SK-N-SH (cell line): ENCODE measurements at regions not wholly inside any gene's neighbourhood (a gene's known extent, or its start where the extent isn't known, plus 50 kb on each side); places are given as distances from the start of the nearest gene placed in this dataset.

Experiments
- CTCF ChIA-PET: fragments of 300-600, 350-600 bp; formaldehyde crosslinking; extraction: SDS; loops from one replicate; lab custom pipeline; 2021; lab: Yijun Ruan, JAX
- POLR2A ChIA-PET: fragments of 350-600 bp; sonication (Branson Sonifier 250); formaldehyde crosslinking; extraction: SDS; loops from one replicate; lab custom pipeline; 2020; ENCODE audit warnings: antibody characterized with exemption, inconsistent platforms; lab: Yijun Ruan, JAX
- DNase-seq: peaks from one replicate; pipeline ENCODE4 v3.0.0; 2012
- H2AFZ ChIP-seq: fragments of 200-600 bp; sonication (generic); 2 replicates; pipeline ENCODE4 v1.8.1; 2016; ENCODE audit warnings: antibody characterized with exemption, mild to moderate bottlenecking, low read depth
- H3F3A ChIP-seq: fragments of 200-600 bp; sonication (generic); replicated peaks from 2 replicates; pipeline ENCODE3; 2016; ENCODE audit warnings: antibody characterized with exemption, mild to moderate bottlenecking; ENCODE audit not compliant: insufficient read depth
- H3K27ac ChIP-seq, 2 experiments: fragments of 200-500 bp in 1 of 2; fragments of 200-600 bp in 1 of 2; sonication (Bioruptor generic) in 1 of 2; sonication (generic), shearing (Covaris generic) in 1 of 2; 2 replicates each; pipeline versions ENCODE4 v1.5.1 to v1.6.1; 2014 to 2016; ENCODE audit warnings: low read depth in 2 of 2, inconsistent platforms in 1 of 2, low read length in 1 of 2, mild to moderate bottlenecking in 1 of 2, mixed read lengths in 1 of 2
- H3K27me3 ChIP-seq: fragments of 200-600 bp; sonication (generic), shearing (Covaris generic); 2 replicates; pipeline ENCODE4 v1.6.1; 2016; ENCODE audit warnings: mixed run types; ENCODE audit not compliant: insufficient read depth
- H3K36me3 ChIP-seq, 2 experiments: fragments of 200-500 bp in 1 of 2; fragments of 200-600 bp in 1 of 2; sonication (Bioruptor generic) in 1 of 2; sonication (generic) in 1 of 2; replicated peaks in 1 of 2; 2 replicates each; pipeline versions ENCODE3 to v1.5.1; 2014 to 2016; ENCODE audit warnings: low read length in 1 of 2, mild to moderate bottlenecking in 1 of 2; ENCODE audit not compliant: insufficient read depth in 2 of 2, control insufficient read depth in 1 of 2
- H3K4me1 ChIP-seq, 2 experiments: fragments of 200-500 bp in 1 of 2; fragments of 200-600 bp in 1 of 2; sonication (Bioruptor generic) in 1 of 2; sonication (generic), shearing (Covaris generic) in 1 of 2; 2 replicates each; pipeline versions ENCODE4 v1.5.1 to v1.6.1; 2014 to 2016; ENCODE audit warnings: low read depth in 1 of 2, low read length in 1 of 2, mixed run types in 1 of 2; ENCODE audit not compliant: insufficient read depth in 2 of 2, control insufficient read depth in 1 of 2
- H3K4me2 ChIP-seq: fragments of 200-600 bp; sonication (generic), shearing (Covaris generic); 2 replicates; pipeline ENCODE4 v1.6.1; 2017; ENCODE audit warnings: mixed run types
- H3K4me3 ChIP-seq, 2 experiments: fragments of 200-500 bp in 1 of 2; fragments of 200-600 bp in 1 of 2; sonication (Bioruptor generic) in 1 of 2; sonication (generic), shearing (Covaris generic) in 1 of 2; 2 replicates each; pipeline versions ENCODE4 v1.5.1 to v1.8.1; 2014 to 2016; ENCODE audit warnings: low read depth in 2 of 2, inconsistent platforms in 1 of 2, low read length in 1 of 2, mild to moderate bottlenecking in 1 of 2, mixed read lengths in 1 of 2, moderate library complexity in 1 of 2
- H3K79me2 ChIP-seq: fragments of 200-600 bp; sonication (generic); 2 replicates; pipeline ENCODE4 v1.8.1; 2017; ENCODE audit warnings: mild to moderate bottlenecking; ENCODE audit not compliant: insufficient read depth
- H3K9ac ChIP-seq: fragments of 200-600 bp; sonication (generic); 2 replicates; pipeline ENCODE4 v1.6.1; 2017; ENCODE audit warnings: mixed run types
- H3K9me2 ChIP-seq: fragments of 200-600 bp; sonication (generic); 2 replicates; pipeline ENCODE4 v1.6.1; 2017; ENCODE audit warnings: mixed run types
- H3K9me3 ChIP-seq: fragments of 200-600 bp; sonication (generic); 2 replicates; pipeline ENCODE4 v1.6.1; 2017; ENCODE audit warnings: mixed run types, mild to moderate bottlenecking, moderate library complexity
- H4K20me1 ChIP-seq: fragments of 200-600 bp; sonication (generic); 2 replicates; pipeline ENCODE4 v1.6.1; 2017; ENCODE audit warnings: mild to moderate bottlenecking, mixed run types; ENCODE audit not compliant: insufficient read depth
- EP300 ChIP-seq, 2 experiments: IDR thresholded peaks; 2 replicates each; pipeline versions ENCODE4 v1.4.0 to v1.6.1; 2012; ENCODE audit warnings: borderline replicate concordance in 1 of 2, low read depth in 1 of 2, low read length in 1 of 2
- FOXM1 ChIP-seq: IDR thresholded peaks from 2 replicates; pipeline ENCODE4 v1.4.0; 2012; ENCODE audit warnings: low read depth, mild to moderate bottlenecking
- GABPA ChIP-seq: IDR thresholded peaks from 2 replicates; pipeline ENCODE4 v1.4.0; 2012; ENCODE audit warnings: low read depth, mild to moderate bottlenecking
- GATA2 ChIP-seq: sonication (generic); formaldehyde crosslinking; IDR thresholded peaks from 2 replicates; pipeline ENCODE4 v1.5.0; 2020; ENCODE audit warnings: mild to moderate bottlenecking, missing genetic modification reagents
- MEF2A ChIP-seq: IDR thresholded peaks from 2 replicates; pipeline ENCODE4 v1.4.0; 2012; ENCODE audit warnings: low read depth, borderline replicate concordance
- MXI1 ChIP-seq: IDR thresholded peaks from 2 replicates; pipeline ENCODE4 v1.6.1; 2012; ENCODE audit warnings: mild to moderate bottlenecking, low read depth, low read length, improper control_type of control experiment
- POLR2AphosphoS5 ChIP-seq: IDR thresholded peaks from 2 replicates; pipeline ENCODE4 v1.6.1; 2012; ENCODE audit warnings: low read depth, low read length
- RAD21 ChIP-seq: IDR thresholded peaks from 2 replicates; pipeline ENCODE4 v1.6.1; 2012; ENCODE audit warnings: mild to moderate bottlenecking, low read length
- RCOR1 ChIP-seq: fragments of 150-350 bp; IDR thresholded peaks from 2 replicates; pipeline ENCODE4 v1.6.1; 2017; ENCODE audit warnings: antibody characterized with exemption, low read length
- TEAD4 ChIP-seq: IDR thresholded peaks from 2 replicates; pipeline ENCODE4 v1.4.0; 2012; ENCODE audit warnings: mild to moderate bottlenecking, borderline replicate concordance; ENCODE audit not compliant: insufficient read depth
- USF1 ChIP-seq: IDR thresholded peaks from 2 replicates; pipeline ENCODE4 v1.4.0; 2012; ENCODE audit warnings: low read depth, borderline replicate concordance
- YY1 ChIP-seq: IDR thresholded peaks from 2 replicates; pipeline ENCODE4 v1.4.0; 2012; ENCODE audit warnings: low read depth, mild to moderate bottlenecking
- WGBS: methylation state at CpG from one replicate; pipeline ENCODE4 v1.1.6; 2017; ENCODE audit warnings: low lambda C conversion rate; 5-methylcytosine and 5-hydroxymethylcytosine counted together

GRCh38 chr4:106628586-106629267 lies 260.1 kb upstream of the GIMD1 start (continued):
- no peak for TF ChIP-seq FOXM1

GRCh38 chr4:106627051-106627450 lies 258.5 kb upstream of the GIMD1 start:
- no peak overlapping the region for H3K4me2 ChIP-seq
- WGBS: 74% methylated on average over 3 of the region's 3 CpGs
- H3K27ac ChIP-seq: no peak overlapping the region
- no peak for TF ChIP-seq MXI1
- no peak for TF ChIP-seq EP300 (IDR thresholded peaks at IDR 0.05; ENCODE audit: borderline replicate concordance in 1 of 2, low read depth in 1 of 2, low read length in 1 of 2)
- POLR2A ChIA-PET: no interaction called here
- no peaks in the 10 kb centered on the region for H3K36me3 ChIP-seq
- CTCF ChIA-PET: no interaction called here
- no peaks in the 10 kb centered on the region for H3K79me2 ChIP-seq
- no peak overlapping the region for H3K4me3 ChIP-seq
- no peaks in the 10 kb centered on the region for H3K27me3 ChIP-seq
- H3K9me3 ChIP-seq: no peaks in the 10 kb centered on the region
- no peaks in the 10 kb centered on the region for H4K20me1 ChIP-seq
- no peaks in the 10 kb centered on the region for H3K9me2 ChIP-seq
- H3F3A ChIP-seq: peaks cover 3% of the 10 kb centered on the region
- no peak overlapping the region for H3K9ac ChIP-seq
- H2AFZ ChIP-seq: no peak overlapping the region
- no peak for DNase-seq
- no peaks in the 10 kb centered on the region; a peak in 1 of 4 replicates for H3K4me1 ChIP-seq

- H3K4me1 ChIP-seq: no peaks in the 10 kb centered on the region; a peak in 1 of 4 replicates
- TF ChIP-seq YY1 (no peak), MEF2A (peak; percentile 66)
- TF ChIP-seq, all 33 proteins: peak for 1
- H3F3A ChIP-seq: peaks cover 3% of the 10 kb centered on the region
- no peaks in the 10 kb centered on the region for H3K36me3 ChIP-seq
- no peak for DNase-seq
- H4K20me1 ChIP-seq: no peaks in the 10 kb centered on the region
- no peaks in the 10 kb centered on the region for H3K9me3 ChIP-seq
- no peaks in the 10 kb centered on the region for H3K79me2 ChIP-seq
- no peaks in the 10 kb centered on the region for H3K27me3 ChIP-seq
- H3K9me2 ChIP-seq: no peaks in the 10 kb centered on the region
- POLR2A ChIA-PET: no interaction called here
- H3K4me3 ChIP-seq: no peak overlapping the region
- CTCF ChIA-PET: no interaction called here
- WGBS: 29% methylated on average over 1 of the region's 1 CpG
- H3K27ac ChIP-seq: peak overlapping the region in 1 of 2 experiments; percentile 14; a peak in 1 of 4 replicates
- H3K9ac ChIP-seq: no peak overlapping the region
- H3K4me2 ChIP-seq: no peak overlapping the region
- 0 out of 2 replicates have a peak overlapping the region, but pooled peaks have one; percentile 1 for H2AFZ ChIP-seq
These were observed 256.1 kb upstream of the GIMD1 start for GRCh38 chr4:106624671-106625070.

GRCh38 chr4:106618956-106619355 lies 250.4 kb upstream of the GIMD1 start:
- no peak for TF ChIP-seq POLR2AphosphoS5
- no peak for TF ChIP-seq USF1
- no peak for TF ChIP-seq RCOR1
- 0 out of 2 replicates have a peak, but pooled peaks have one; percentile 7 for TF ChIP-seq RAD21
- no peak for TF ChIP-seq GABPA
- TF ChIP-seq FOXM1: no peak
- TF ChIP-seq TEAD4: no peak
- TF ChIP-seq MXI1: no peak
- no peak for TF ChIP-seq GATA2
- TF ChIP-seq, all 33 proteins: peak for 1
- ChIA-PET POLR2A (no interaction called here), CTCF (no interaction called here)
- Histone ChIP-seq H3K36me3 (no peaks in the 10 kb centered on the region), H2AFZ (no peak overlapping the region), H3K79me2 (no peaks in the 10 kb centered on the region), H3K27me3 (no peaks in the 10 kb centered on the region), H3K9ac (no peak overlapping the region), H3K27ac (no peak overlapping the region), H3K4me3 (no peak overlapping the region), H3K9me3 (no peaks in the 10 kb centered on the region), H4K20me1 (no peaks in the 10 kb centered on the region), H3K9me2 (no peaks in the 10 kb centered on the region), H3K4me2 (no peak overlapping the region), H3K4me1 (peaks cover 0 to 10% of the 10 kb centered on the region in 2 experiments; a peak in 2 of 4 replicates), H3F3A (no peaks in the 10 kb centered on the region)
- no peak for DNase-seq
- WGBS: 41% methylated on average over 3 of the region's 3 CpGs
